Thyroid gland (tissue), 4 donors: ENCODE measurements at regions not wholly inside any gene's neighbourhood (a gene's known extent, or its start where the extent isn't known, plus 50 kb on each side); places are given as distances from the start of the nearest gene placed in this dataset.

Source experiments
- POLR2A ChIP-seq, 2 donors: fragments of 450-650 bp; IDR thresholded peaks; one replicate each; pipeline ENCODE4 v1.6.1; 2017; ENCODE audit warnings: antibody characterized with exemption in 2 of 2, mild to moderate bottlenecking in 2 of 2, moderate library complexity in 1 of 2
- TF ChIP-seq, protein P1 (sequence below), 6 experiments: fragments of 200-600 bp in 3 of 6; fragments of 450-650 bp in 3 of 6; sonication (generic) in 3 of 6; IDR thresholded peaks; one replicate each; pipeline ENCODE4 v1.5.1; 2016 to 2019; ENCODE audit warnings: antibody characterized with exemption in 6 of 6, mild to moderate bottlenecking in 2 of 6, inconsistent platforms in 1 of 6, moderate library complexity in 1 of 6

GRCh38 chr12:83322809-83323208 lies 636.1 kb downstream of the TMTC2 start:
- TF ChIP-seq, protein P1, sequence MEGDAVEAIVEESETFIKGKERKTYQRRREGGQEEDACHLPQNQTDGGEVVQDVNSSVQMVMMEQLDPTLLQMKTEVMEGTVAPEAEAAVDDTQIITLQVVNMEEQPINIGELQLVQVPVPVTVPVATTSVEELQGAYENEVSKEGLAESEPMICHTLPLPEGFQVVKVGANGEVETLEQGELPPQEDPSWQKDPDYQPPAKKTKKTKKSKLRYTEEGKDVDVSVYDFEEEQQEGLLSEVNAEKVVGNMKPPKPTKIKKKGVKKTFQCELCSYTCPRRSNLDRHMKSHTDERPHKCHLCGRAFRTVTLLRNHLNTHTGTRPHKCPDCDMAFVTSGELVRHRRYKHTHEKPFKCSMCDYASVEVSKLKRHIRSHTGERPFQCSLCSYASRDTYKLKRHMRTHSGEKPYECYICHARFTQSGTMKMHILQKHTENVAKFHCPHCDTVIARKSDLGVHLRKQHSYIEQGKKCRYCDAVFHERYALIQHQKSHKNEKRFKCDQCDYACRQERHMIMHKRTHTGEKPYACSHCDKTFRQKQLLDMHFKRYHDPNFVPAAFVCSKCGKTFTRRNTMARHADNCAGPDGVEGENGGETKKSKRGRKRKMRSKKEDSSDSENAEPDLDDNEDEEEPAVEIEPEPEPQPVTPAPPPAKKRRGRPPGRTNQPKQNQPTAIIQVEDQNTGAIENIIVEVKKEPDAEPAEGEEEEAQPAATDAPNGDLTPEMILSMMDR (IDR thresholded peaks at IDR 0.05): no peak
- TF ChIP-seq POLR2A (IDR thresholded peaks at IDR 0.05): no peak
